PFSK-1 (cell line): ENCODE measurements at regions not wholly inside any gene's neighbourhood (a gene's known extent, or its start where the extent isn't known, plus 50 kb on each side); places are given as distances from the start of the nearest gene placed in this dataset.

ENCODE experiments used
- FOXP2 ChIP-seq: optimal IDR thresholded peaks from 2 replicates; pipeline ENCODE3; 2011; ENCODE audit warnings: borderline replicate concordance, control low read depth, inconsistent platforms; ENCODE audit not compliant: insufficient read depth; ENCODE audit errors: extremely low read length, extremely low read depth
- POLR2AphosphoS5 ChIP-seq: IDR thresholded peaks from 2 replicates; pipeline ENCODE4 v1.6.1; 2012; ENCODE audit warnings: low read depth, mild to moderate bottlenecking, control low read depth, low read length, moderate library complexity
- SIN3A ChIP-seq: IDR thresholded peaks from 2 replicates; pipeline ENCODE4 v1.6.1; 2012; ENCODE audit warnings: mild to moderate bottlenecking, low read length, moderate library complexity, borderline replicate concordance; ENCODE audit not compliant: insufficient read depth
- TAF1 ChIP-seq: IDR thresholded peaks from 2 replicates; pipeline ENCODE4 v1.6.1; 2012; ENCODE audit warnings: low read length, control low read depth, borderline replicate concordance; ENCODE audit not compliant: insufficient read depth
- TF ChIP-seq, protein P1 (sequence below), 2 experiments: IDR thresholded peaks; 2 replicates each; pipeline versions ENCODE4 v1.6.1 to v1.8.0; 2011 to 2012; ENCODE audit warnings: low read depth in 2 of 2, low read length in 2 of 2, control low read depth in 1 of 2, inconsistent platforms in 1 of 2, mild to moderate bottlenecking in 1 of 2, moderate library complexity in 1 of 2; ENCODE audit not compliant: insufficient read depth in 1 of 2

DNA sequence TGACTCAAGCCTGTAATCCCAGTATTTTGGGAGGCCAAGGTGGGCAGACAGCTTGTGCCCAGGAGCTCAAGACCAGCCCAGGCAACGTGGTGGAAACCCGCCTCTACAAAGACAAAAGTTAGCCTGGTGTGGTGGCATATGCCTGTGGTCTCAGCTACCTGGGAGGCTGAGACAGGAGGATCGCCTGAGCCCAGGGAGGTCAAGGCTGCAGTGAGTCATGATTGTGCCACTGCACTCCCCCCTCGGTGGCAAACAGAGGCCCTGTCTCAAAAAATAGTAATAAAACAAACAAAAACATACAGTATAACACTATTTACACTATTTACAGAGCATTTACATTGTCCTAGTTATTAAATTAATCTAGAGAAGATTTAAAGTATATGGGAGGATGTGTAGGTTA lies 56.0 kb upstream of the PIM1 start:
- TF ChIP-seq TAF1, result no peak
- TF ChIP-seq POLR2AphosphoS5, result no peak
- TF ChIP-seq, protein P1, sequence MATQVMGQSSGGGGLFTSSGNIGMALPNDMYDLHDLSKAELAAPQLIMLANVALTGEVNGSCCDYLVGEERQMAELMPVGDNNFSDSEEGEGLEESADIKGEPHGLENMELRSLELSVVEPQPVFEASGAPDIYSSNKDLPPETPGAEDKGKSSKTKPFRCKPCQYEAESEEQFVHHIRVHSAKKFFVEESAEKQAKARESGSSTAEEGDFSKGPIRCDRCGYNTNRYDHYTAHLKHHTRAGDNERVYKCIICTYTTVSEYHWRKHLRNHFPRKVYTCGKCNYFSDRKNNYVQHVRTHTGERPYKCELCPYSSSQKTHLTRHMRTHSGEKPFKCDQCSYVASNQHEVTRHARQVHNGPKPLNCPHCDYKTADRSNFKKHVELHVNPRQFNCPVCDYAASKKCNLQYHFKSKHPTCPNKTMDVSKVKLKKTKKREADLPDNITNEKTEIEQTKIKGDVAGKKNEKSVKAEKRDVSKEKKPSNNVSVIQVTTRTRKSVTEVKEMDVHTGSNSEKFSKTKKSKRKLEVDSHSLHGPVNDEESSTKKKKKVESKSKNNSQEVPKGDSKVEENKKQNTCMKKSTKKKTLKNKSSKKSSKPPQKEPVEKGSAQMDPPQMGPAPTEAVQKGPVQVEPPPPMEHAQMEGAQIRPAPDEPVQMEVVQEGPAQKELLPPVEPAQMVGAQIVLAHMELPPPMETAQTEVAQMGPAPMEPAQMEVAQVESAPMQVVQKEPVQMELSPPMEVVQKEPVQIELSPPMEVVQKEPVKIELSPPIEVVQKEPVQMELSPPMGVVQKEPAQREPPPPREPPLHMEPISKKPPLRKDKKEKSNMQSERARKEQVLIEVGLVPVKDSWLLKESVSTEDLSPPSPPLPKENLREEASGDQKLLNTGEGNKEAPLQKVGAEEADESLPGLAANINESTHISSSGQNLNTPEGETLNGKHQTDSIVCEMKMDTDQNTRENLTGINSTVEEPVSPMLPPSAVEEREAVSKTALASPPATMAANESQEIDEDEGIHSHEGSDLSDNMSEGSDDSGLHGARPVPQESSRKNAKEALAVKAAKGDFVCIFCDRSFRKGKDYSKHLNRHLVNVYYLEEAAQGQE (IDR thresholded peaks at IDR 0.05; ENCODE audit: insufficient read depth in 1 of 2, low read depth in 2 of 2, low read length in 2 of 2), result no peak
- no peak for TF ChIP-seq FOXP2
- no peak for TF ChIP-seq SIN3A
